HG03280 (cell line): ENCODE measurements at regions not wholly inside any gene's neighbourhood (a gene's known extent, or its start where the extent isn't known, plus 50 kb on each side); places are given as distances from the start of the nearest gene placed in this dataset.
"Not testable (repeated sequence)": the region's sequence is repeated elsewhere in the genome, so short reads cannot be mapped to it uniquely, and the experiment has no call there.

ENCODE experiments used
- ATAC-seq: cut with Tn5 transposase; IDR thresholded peaks from one replicate; pipeline ENCODE4 v1.9.1; 2021; ENCODE audit warnings: mild to moderate bottlenecking, moderate library complexity; ENCODE audit not compliant: unreplicated experiment

DNA sequence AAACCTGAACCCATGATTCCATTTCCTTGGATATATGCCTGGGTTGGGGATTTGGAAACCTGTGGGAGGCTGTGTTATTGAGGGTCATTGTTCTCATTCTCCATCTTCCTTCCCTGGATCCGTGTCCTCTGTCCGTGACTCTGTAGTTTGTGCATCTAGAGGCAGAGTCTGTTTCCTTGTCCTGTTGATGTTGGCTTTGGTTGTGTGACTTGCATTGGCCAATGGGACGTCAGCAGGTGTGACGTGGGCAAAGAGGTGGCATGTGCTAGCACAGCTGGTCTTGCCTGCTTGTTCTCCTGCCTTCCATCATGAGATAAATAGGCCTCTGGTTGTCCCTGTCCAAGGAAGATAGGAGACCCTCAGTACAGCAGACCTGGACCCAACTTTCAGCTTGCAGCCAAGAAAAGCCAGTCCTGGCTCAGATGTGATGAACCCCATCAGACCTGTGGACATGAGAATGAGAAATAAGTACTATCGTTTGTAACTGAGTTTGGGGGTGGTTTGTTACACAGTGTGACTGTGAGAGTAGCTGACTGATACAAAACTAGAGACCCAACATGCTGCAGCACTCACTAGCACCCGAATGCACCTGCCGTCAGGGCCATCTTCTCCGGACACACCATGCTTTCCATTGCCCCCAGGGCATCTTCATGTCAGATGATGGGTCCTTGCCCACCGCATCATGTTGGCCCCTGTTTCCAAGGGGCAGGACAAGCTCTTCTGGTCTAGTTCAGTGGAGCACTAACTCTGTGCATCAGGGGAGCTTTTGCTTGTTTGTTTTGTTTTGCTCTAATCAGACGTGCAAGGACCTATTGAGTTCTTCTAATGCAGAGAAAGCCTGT lies 195.3 kb upstream of the SULF2 start:
- ATAC-seq: no peak

GRCh38 chr20:47979361-47980095 lies 194.2 kb upstream of the SULF2 start:
- ATAC-seq: not testable (repeated sequence)

- not testable (repeated sequence) for ATAC-seq
These were observed 193.3 kb upstream of the SULF2 start for GRCh38 chr20:47978428-47979120.

GRCh38 chr20:47977789-47978252 lies 192.5 kb upstream of the SULF2 start:
- not testable (repeated sequence) for ATAC-seq

GRCh38 chr20:47977017-47977788 lies 191.9 kb upstream of the SULF2 start:
- not testable (repeated sequence) for ATAC-seq

DNA sequence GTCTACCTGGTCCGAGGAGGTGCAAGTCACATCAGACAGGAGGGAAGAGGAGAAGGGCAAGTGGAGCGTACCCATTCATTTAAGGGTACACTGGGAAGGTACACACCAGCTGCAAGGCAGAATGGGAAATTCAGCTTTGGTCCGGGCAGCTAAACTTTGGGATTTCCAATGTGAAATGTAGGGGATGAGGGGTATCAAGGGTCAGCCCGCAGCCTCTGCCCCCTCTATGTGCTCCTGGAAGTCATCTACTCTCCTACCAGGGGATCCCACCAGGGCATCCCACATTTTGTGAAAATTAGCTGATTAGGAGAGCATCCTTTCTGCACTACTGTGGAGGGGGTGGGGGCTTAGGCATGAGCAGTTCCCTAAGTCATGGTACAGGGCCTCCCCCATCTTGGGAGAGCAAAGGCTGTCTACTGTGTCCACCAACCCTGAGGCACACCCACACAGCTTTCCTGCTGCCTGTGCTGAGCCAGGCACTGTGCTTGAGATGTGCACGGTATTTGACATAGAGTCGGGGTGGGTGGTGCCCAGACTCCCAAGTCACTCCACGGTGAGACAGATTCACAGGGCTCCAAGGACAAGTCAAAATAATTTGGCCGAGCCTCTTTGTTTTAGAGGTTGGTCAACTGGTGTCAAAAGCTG lies 189.1 kb upstream of the SULF2 start:
- ATAC-seq: no peak

- no peak for ATAC-seq
These were observed 188.4 kb upstream of the SULF2 start for GRCh38 chr20:47973519-47974233.

GRCh38 chr20:47972916-47973309 lies 187.6 kb upstream of the SULF2 start:
- ATAC-seq: no peak

- ATAC-seq: not testable (repeated sequence)
These were observed 187.1 kb upstream of the SULF2 start for GRCh38 chr20:47972297-47972915.

GRCh38 chr20:47971058-47971791 lies 185.9 kb upstream of the SULF2 start:
- no peak for ATAC-seq

DNA sequence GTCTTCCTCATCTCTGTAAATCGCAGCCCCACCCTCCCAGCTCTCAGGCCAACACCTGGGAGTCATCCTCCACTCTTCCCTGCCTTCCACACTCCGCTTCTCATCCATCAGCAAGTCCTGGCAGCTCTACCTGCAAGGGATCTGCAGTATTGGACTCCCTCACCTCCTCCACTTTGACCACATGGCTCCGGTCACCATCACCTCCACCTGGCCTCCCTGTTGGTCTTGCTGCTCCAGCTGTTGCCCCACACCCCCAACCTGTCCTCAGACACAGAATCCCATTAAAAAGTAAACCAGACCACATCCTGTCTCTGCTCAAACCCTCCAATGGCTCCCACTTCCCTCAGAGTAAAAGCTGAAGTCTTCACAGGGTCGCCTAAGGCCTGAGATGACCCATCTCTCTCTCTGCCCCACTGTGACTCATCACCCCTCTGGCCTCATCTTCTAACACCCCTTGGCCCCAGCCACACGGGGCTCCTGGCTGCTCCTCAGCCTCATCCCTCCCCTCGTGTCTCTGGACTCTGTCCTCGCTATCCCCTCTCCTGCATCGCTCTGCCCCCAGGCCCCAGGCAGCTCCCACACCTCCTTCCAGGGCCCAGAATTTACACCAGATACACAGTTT lies 185.1 kb upstream of the SULF2 start:
- ATAC-seq: no peak

DNA sequence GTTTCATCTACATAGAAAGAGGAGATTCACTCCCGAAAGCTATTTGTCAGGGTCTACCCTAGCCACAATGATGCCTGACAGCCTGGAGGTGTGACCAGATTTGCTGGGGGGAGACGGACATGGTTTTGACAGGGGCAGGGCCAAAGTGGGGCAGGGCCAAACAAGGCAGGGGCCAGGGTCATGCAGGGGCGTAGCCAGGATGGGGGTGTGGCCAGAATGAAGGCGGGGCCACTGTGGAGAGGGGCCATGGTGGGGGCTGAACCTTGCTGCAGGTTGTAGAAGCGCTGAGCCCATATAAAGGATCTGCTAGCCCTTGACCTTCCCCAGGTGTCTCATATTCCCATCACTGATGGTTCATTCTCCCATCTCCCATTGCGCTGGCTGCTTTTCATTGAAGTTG lies 184.1 kb upstream of the SULF2 start:
- ATAC-seq: no peak

DNA sequence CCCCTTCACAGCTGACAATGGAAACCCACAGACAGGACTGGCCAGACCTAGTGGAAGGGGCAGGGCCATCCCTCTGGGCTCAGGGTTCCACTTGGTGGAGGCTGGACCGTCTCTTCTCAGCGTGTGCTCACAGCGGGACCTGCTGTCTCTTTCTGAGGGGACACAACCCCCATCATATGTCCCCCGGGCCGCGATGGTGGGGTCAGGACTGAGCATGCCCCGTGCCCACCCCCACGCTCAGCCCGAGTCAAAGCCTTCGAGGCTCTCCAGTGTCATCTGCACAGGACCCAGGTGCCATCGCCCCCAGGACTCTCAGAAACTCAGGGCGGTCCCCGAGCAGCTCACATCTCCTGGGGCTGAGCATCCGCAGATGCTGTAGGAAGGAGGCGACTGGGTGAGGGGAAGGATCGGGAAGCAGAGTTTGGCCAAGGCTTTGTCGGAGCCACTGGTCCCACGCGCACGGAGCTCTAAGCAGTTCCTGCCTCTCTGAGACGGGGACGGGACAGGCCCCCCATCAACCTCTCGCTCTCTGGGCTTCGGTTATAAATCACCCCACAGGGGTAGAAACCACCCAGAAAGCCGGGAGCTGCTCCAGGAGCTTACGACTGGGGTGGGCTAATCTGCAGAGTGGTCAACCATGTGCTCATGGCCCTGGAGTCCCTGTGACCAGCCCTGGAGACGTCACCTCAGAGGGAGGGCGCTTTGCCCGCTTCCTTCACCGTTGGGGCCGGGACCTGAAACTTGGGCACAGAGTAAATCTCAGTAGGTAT lies 183.4 kb upstream of the SULF2 start:
- no peak for ATAC-seq

GRCh38 chr20:47964149-47964548 lies 178.9 kb upstream of the SULF2 start:
- ATAC-seq: no peak

- no peak for ATAC-seq
These were observed 177.7 kb upstream of the SULF2 start for GRCh38 chr20:47963022-47963421.

DNA sequence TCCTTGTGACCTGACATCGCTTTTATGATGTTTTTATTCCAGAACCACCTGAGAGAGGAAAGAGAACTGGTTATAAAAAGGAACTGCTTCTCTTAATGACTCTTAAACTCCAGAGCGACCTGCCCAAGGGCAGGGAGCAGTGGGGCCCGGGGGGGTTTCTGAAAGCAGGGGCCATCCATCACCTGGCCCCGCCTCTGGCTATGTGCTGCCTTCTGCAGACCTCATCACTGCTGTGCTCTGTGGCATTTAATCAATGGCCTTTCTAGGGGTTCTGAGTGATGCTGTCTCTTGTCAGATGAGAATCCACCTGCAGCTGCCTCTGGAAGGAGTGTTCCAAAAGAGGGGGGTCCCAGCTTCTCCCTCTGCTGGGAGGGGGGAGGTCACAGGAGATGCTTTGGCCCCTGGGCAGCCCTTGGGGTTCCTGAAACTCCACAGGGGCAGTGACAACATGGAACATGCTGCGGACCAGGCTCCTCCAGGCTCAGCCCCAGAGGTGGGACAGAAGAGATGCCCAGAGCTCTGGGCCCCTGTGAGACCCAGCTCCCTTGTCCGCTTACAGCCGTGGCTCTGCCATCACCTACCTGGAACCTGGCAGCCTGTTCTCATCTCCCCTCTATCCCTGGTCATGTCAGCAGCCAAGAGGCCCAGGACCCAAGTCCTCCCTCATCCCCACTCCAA lies 177.1 kb upstream of the SULF2 start:
- no peak for ATAC-seq
